H9 (cell line): ENCODE measurements at regions not wholly inside any gene's neighbourhood (a gene's known extent, or its start where the extent isn't known, plus 50 kb on each side); places are given as distances from the start of the nearest gene placed in this dataset.

ENCODE experiments used
- DNase-seq: peaks from one replicate; pipeline ENCODE4 v3.0.0-alpha.2; 2017
- H2AFZ ChIP-seq: one replicate; pipeline ENCODE4 v1.6.1; 2013; ENCODE audit warnings: mild to moderate bottlenecking, low read length, control low read depth, moderate library complexity
- H2AK5ac ChIP-seq: 2 replicates; pipeline ENCODE4 v1.6.1; 2013; ENCODE audit warnings: low read length, control low read depth, mixed read lengths; ENCODE audit not compliant: insufficient read length
- H2BK120ac ChIP-seq: one replicate; pipeline ENCODE4 v1.6.1; 2013; ENCODE audit warnings: low read depth, mild to moderate bottlenecking, low read length, control low read depth, inconsistent platforms; ENCODE audit not compliant: poor library complexity, severe bottlenecking
- H2BK12ac ChIP-seq: 2 replicates; pipeline ENCODE4 v1.6.1; 2013; ENCODE audit warnings: low read length, control low read depth, mixed read lengths, low read depth; ENCODE audit not compliant: insufficient read length
- H2BK15ac ChIP-seq: 2 replicates; pipeline ENCODE4 v1.6.1; 2013; ENCODE audit warnings: low read depth, low read length, control low read depth
- H2BK20ac ChIP-seq: one replicate; pipeline ENCODE4 v1.6.1; 2013; ENCODE audit warnings: low read depth, mild to moderate bottlenecking, low read length, control low read depth, inconsistent platforms; ENCODE audit not compliant: poor library complexity, severe bottlenecking
- H2BK5ac ChIP-seq: 2 replicates; pipeline ENCODE4 v1.6.1; 2013; ENCODE audit warnings: low read length, control low read depth, mixed read lengths; ENCODE audit not compliant: insufficient read length
- H3K14ac ChIP-seq: 2 replicates; pipeline ENCODE4 v1.6.1; 2013; ENCODE audit warnings: low read length, control low read depth; ENCODE audit not compliant: insufficient read depth
- H3K18ac ChIP-seq: 2 replicates; pipeline ENCODE4 v1.6.1; 2013; ENCODE audit warnings: low read depth, mild to moderate bottlenecking, mixed read lengths, low read length, control low read depth; ENCODE audit not compliant: insufficient read length
- H3K23ac ChIP-seq: 2 replicates; pipeline ENCODE4 v1.6.1; 2013; ENCODE audit warnings: low read length, control low read depth, mixed read lengths, low read depth; ENCODE audit not compliant: insufficient read length
- H3K23me2 ChIP-seq: 2 replicates; pipeline ENCODE4 v1.6.1; 2013; ENCODE audit warnings: low read depth, mild to moderate bottlenecking, mixed read lengths, low read length, control low read depth; ENCODE audit not compliant: insufficient read length, poor library complexity, severe bottlenecking
- H3K27ac ChIP-seq: 2 replicates; pipeline ENCODE4 v1.5.1; 2013; ENCODE audit warnings: low read length, control low read depth, mixed read lengths, low read depth; ENCODE audit not compliant: insufficient read length
- H3K27me3 ChIP-seq: 2 replicates; pipeline ENCODE4 v1.6.1; 2013; ENCODE audit warnings: low read length, control low read depth, inconsistent platforms; ENCODE audit not compliant: insufficient read depth
- H3K4ac ChIP-seq: 2 replicates; pipeline ENCODE4 v1.6.1; 2013; ENCODE audit warnings: low read depth, mild to moderate bottlenecking, control low read depth, inconsistent platforms, low read length, moderate library complexity
- H3K4me1 ChIP-seq: 2 replicates; pipeline ENCODE4 v1.6.1; 2013; ENCODE audit warnings: low read length, control low read depth, inconsistent platforms; ENCODE audit not compliant: insufficient read depth
- H3K4me2 ChIP-seq: 2 replicates; pipeline ENCODE4 v1.6.1; 2013; ENCODE audit warnings: low read length, control low read depth, mixed read lengths; ENCODE audit not compliant: insufficient read length, insufficient read depth
- H3K56ac ChIP-seq: 2 replicates; pipeline ENCODE4 v1.6.1; 2013; ENCODE audit warnings: low read depth, mild to moderate bottlenecking, mixed read lengths, low read length, control low read depth; ENCODE audit not compliant: insufficient read length
- H3K79me1 ChIP-seq: 2 replicates; pipeline ENCODE4 v1.6.1; 2013; ENCODE audit warnings: low read depth, mild to moderate bottlenecking, moderate library complexity, low read length, control low read depth, inconsistent platforms; ENCODE audit not compliant: insufficient read depth, poor library complexity, severe bottlenecking
- H3K79me2 ChIP-seq: 2 replicates; pipeline ENCODE4 v1.6.1; 2013; ENCODE audit warnings: low read length, control low read depth, inconsistent platforms; ENCODE audit not compliant: insufficient read depth
- H3K9ac ChIP-seq: 2 replicates; pipeline ENCODE4 v1.6.1; 2013; ENCODE audit warnings: low read length, control low read depth, mixed read lengths; ENCODE audit not compliant: insufficient read length; ENCODE audit errors: extremely low read depth
- H3K9me3 ChIP-seq: one replicate; pipeline ENCODE4 v1.6.1; 2013; ENCODE audit warnings: low read depth, low read length, inconsistent platforms; ENCODE audit not compliant: control insufficient read depth
- H3T11ph ChIP-seq: one replicate; pipeline ENCODE4 v1.6.1; 2013; ENCODE audit warnings: mild to moderate bottlenecking, low read length, control low read depth, inconsistent platforms
- H4K20me1 ChIP-seq: one replicate; pipeline ENCODE4 v1.6.1; 2013; ENCODE audit not compliant: control insufficient read depth, insufficient read length, insufficient read depth
- H4K5ac ChIP-seq: 2 replicates; pipeline ENCODE4 v1.6.1; 2013; ENCODE audit warnings: low read depth, mild to moderate bottlenecking, mixed read lengths, low read length, control low read depth; ENCODE audit not compliant: insufficient read length
- H4K8ac ChIP-seq: replicated peaks from 2 replicates; pipeline ENCODE4 v1.6.1; 2013; ENCODE audit warnings: low read length, control low read depth, mixed read lengths, low read depth; ENCODE audit not compliant: insufficient read length
- H4K91ac ChIP-seq: 2 replicates; pipeline ENCODE4 v1.6.1; 2013; ENCODE audit warnings: low read depth, mild to moderate bottlenecking, moderate library complexity, mixed read lengths, low read length, control low read depth; ENCODE audit not compliant: insufficient read length
- H3K27ac Mint-ChIP-seq, 3 experiments: 2 replicates in 2 of 3; 3 replicates in 1 of 3; pipeline ENCODE4 v1.8.0; 2020 to 2021; ENCODE audit warnings: mixed read lengths in 3 of 3, mild to moderate bottlenecking in 1 of 3, moderate library complexity in 1 of 3
- H3K27me3 Mint-ChIP-seq: 2 replicates; pipeline ENCODE4 v1.8.0; 2021; ENCODE audit warnings: low read depth, mild to moderate bottlenecking, moderate library complexity, mixed read lengths
- H3K36me3 Mint-ChIP-seq, 3 experiments: 2 replicates in 2 of 3; 3 replicates in 1 of 3; pipeline ENCODE4 v1.8.0; 2020 to 2021; ENCODE audit warnings: low read depth in 3 of 3, mixed read lengths in 3 of 3; ENCODE audit not compliant: insufficient read depth in 1 of 3
- H3K4me1 Mint-ChIP-seq, 2 experiments: 2 replicates each; pipeline ENCODE4 v1.8.0; 2020; ENCODE audit warnings: mixed read lengths in 2 of 2
- H3K4me3 Mint-ChIP-seq, 2 experiments: 2 replicates in 1 of 2; 3 replicates in 1 of 2; pipeline ENCODE4 v1.8.0; 2020 to 2021; ENCODE audit warnings: mild to moderate bottlenecking in 2 of 2, mixed read lengths in 2 of 2, moderate library complexity in 1 of 2
- H3K9me3 Mint-ChIP-seq, 2 experiments: 2 replicates in 1 of 2; 3 replicates in 1 of 2; pipeline ENCODE4 v1.8.0; 2020; ENCODE audit warnings: mild to moderate bottlenecking in 2 of 2, mixed read lengths in 2 of 2, moderate library complexity in 1 of 2
- CTCF ChIP-seq: fragments of 200-600 bp; sonication (generic); conservative IDR thresholded peaks from 3 replicates; pipeline ENCODE4 v1.8.0; 2021; ENCODE audit warnings: antibody characterized with exemption, mild to moderate bottlenecking
- WGBS: extraction: QIAGEN DNeasy Blood & Tissue Kit; methylation state at CpG from one replicate; pipeline ENCODE4 v1.1.7; 2013; ENCODE audit warnings: missing lambda C conversion rate, low lambda C conversion rate, mixed read lengths; ENCODE audit not compliant: insufficient read length; ENCODE audit errors: extremely low coverage; 5-methylcytosine and 5-hydroxymethylcytosine counted together

DNA sequence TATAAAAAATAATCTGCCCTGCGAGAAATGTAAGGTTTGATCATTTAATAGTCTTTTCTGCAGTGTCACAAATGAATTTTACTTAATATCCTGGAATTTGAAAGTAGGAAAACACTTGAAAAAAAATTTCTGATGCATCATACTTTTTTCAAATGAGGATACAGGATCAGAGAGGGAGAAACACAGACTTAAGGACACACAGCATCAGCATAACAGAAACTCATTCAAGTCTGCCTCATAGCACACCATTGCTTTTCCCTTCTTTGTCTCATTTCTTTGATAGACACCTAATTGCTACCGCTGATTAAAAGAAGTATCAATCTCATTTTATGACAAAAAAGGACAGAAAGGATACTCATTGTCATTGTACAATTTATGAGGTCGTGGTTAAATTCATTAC, 319.0 kb downstream of the TMEM114 start:
- Histone ChIP-seq H2BK20ac (no peak overlapping the region), H2BK5ac (no peak overlapping the region), H3K4me2 (no peak overlapping the region), H2BK120ac (no peak overlapping the region), H3K9ac (no peak overlapping the region), H2BK15ac (no peak overlapping the region), H3K14ac (no peak overlapping the region), H2AFZ (no peak overlapping the region), H3K4ac (no peak overlapping the region), H3K23ac (no peak overlapping the region), H4K91ac (no peak overlapping the region), H3K4me1 (no peaks in the 10 kb centered on the region), H3K18ac (no peak overlapping the region), H2BK12ac (no peak overlapping the region), H4K20me1 (no peaks in the 10 kb centered on the region), H3K23me2 (no peaks in the 10 kb centered on the region), H4K5ac (no peak overlapping the region), H3K79me2 (no peaks in the 10 kb centered on the region), H3K27ac (no peak overlapping the region), H3K27me3 (no peaks in the 10 kb centered on the region), H2AK5ac (no peak overlapping the region), H3K9me3 (no peaks in the 10 kb centered on the region), H3T11ph (no peak overlapping the region), H4K8ac (no peak overlapping the region), H3K56ac (no peak overlapping the region), H3K79me1 (no peaks in the 10 kb centered on the region)
- peaks cover 0 to 6% (median 4%) of the 10 kb centered on the region in 3 experiments; a peak in 5 of 7 replicates for H3K36me3 Mint-ChIP-seq
- no CpG with 5 or more reads among the region's 3 CpGs for WGBS
- no peak overlapping the region for H3K4me3 Mint-ChIP-seq
- no peak overlapping the region for H3K27ac Mint-ChIP-seq
- TF ChIP-seq CTCF: no peak
- H3K4me1 Mint-ChIP-seq: peaks cover 0 to 2% of the 10 kb centered on the region in 2 experiments; a peak in 1 of 4 replicates
- DNase-seq: no peak
- H3K9me3 Mint-ChIP-seq: peaks cover 10 to 12% of the 10 kb centered on the region in 2 experiments; a peak in 4 of 5 replicates
- H3K27me3 Mint-ChIP-seq: peaks cover 2% of the 10 kb centered on the region; the same call in 1 of the 2 replicates
